OCI-LY7 (cell line): ENCODE measurements at regions not wholly inside any gene's neighbourhood (a gene's known extent, or its start where the extent isn't known, plus 50 kb on each side); places are given as distances from the start of the nearest gene placed in this dataset.

Experiments
- EZH2phosphoT487 ChIP-seq: fragments of 200-600 bp; sonication (generic); IDR thresholded peaks from 2 replicates; pipeline ENCODE4 v1.6.1; 2018; ENCODE audit warnings: low read depth, borderline replicate concordance, mild to moderate bottlenecking, mixed run types, antibody characterized with exemption, low read length, moderate library complexity, mixed read lengths
- TF ChIP-seq, protein P1 (sequence below): fragments of 200-600 bp; sonication (generic); conservative IDR thresholded peaks from 2 replicates; pipeline ENCODE4 v1.5.1; 2014; ENCODE audit warnings: mild to moderate bottlenecking, antibody characterized with exemption, low read length, moderate library complexity, mixed read lengths

DNA sequence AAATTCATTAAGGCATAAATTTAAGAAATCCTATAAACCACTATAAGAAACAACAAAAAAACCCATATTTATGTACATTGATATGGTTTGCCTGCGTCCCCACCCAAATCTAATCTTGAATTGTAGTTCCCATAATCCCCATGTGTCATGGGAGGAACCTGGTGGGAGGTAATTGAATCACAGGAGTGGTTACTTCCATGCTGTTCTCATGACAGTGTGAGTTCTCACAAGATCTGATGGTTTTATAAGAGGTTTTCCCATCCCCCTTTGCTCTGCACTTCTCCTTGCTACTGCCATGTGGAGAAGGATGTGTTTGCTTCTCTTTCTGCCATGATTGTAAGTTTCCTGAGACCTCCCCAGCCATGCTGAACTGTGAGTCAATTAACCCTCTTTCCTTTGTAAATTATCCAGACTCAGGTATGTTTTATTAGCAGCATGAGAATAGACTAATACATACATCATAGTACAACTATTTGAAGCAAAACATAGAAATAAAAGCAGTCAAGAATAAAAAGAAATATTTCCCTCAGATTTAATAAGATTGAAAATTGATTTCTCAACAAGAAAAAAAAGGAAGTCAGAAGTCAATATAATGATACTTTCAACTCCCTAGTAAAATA, 209.0 kb upstream of the GPC6 start:
- TF ChIP-seq, protein P1, sequence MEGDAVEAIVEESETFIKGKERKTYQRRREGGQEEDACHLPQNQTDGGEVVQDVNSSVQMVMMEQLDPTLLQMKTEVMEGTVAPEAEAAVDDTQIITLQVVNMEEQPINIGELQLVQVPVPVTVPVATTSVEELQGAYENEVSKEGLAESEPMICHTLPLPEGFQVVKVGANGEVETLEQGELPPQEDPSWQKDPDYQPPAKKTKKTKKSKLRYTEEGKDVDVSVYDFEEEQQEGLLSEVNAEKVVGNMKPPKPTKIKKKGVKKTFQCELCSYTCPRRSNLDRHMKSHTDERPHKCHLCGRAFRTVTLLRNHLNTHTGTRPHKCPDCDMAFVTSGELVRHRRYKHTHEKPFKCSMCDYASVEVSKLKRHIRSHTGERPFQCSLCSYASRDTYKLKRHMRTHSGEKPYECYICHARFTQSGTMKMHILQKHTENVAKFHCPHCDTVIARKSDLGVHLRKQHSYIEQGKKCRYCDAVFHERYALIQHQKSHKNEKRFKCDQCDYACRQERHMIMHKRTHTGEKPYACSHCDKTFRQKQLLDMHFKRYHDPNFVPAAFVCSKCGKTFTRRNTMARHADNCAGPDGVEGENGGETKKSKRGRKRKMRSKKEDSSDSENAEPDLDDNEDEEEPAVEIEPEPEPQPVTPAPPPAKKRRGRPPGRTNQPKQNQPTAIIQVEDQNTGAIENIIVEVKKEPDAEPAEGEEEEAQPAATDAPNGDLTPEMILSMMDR, result no peak
- no peak for TF ChIP-seq EZH2phosphoT487
